ENCODE measurements at regions not wholly inside any gene's neighbourhood (a gene's known extent, or its start where the extent isn't known, plus 50 kb on each side); places are given as distances from the start of the nearest gene placed in this dataset.

- H3K4me3 ChIP-seq (ENCODE audit: low read depth, poor library complexity, severe bottlenecking) = no peak overlapping the region
- WGBS, 2 donors = 22 to 28% methylated on average over 7 of the region's 7 CpGs
- DNase-seq (ENCODE audit: low spot score in 2 of 2) = no peak
- intact Hi-C loops (cut with DNase I; ENCODE audit: low total_unique reads) = no loop called here
- TF ChIP-seq POLR2A (IDR thresholded peaks at IDR 0.05) (no peak), CTCF (IDR thresholded peaks at IDR 0.05) (no peak)
These were observed 1189.6 kb downstream of the SORCS1 start for GRCh38 chr10:105974803-105975456.

- 25 to 59% methylated on average over 5 of the region's 5 CpGs for WGBS, 2 donors
- TF ChIP-seq CTCF (IDR thresholded peaks at IDR 0.05) (no peak), POLR2A (IDR thresholded peaks at IDR 0.05) (no peak)
- no peak overlapping the region for H3K4me3 ChIP-seq (ENCODE audit: low read depth, poor library complexity, severe bottlenecking)
- DNase-seq (ENCODE audit: low spot score in 2 of 2) = no peak
- intact Hi-C loops (cut with DNase I; ENCODE audit: low total_unique reads) = no loop called here
These were observed 1190.6 kb downstream of the SORCS1 start for GRCh38 chr10:105973902-105974301.

- intact Hi-C loops (cut with DNase I; ENCODE audit: low total_unique reads) = no loop called here
- no peak for DNase-seq (ENCODE audit: low spot score in 2 of 2)
- WGBS, 2 donors = 16 to 26% methylated on average over 4 of the region's 4 CpGs
- TF ChIP-seq CTCF (IDR thresholded peaks at IDR 0.05) = no peak
- TF ChIP-seq POLR2A (IDR thresholded peaks at IDR 0.05) = no peak
- H3K4me3 ChIP-seq (ENCODE audit: low read depth, poor library complexity, severe bottlenecking) = no peak overlapping the region
These were observed 1191.1 kb downstream of the SORCS1 start for GRCh38 chr10:105973360-105973759.

- no peak for TF ChIP-seq POLR2A (IDR thresholded peaks at IDR 0.05)
- TF ChIP-seq CTCF (IDR thresholded peaks at IDR 0.05) = no peak
- no peak for DNase-seq (ENCODE audit: low spot score in 2 of 2)
- intact Hi-C loops (cut with DNase I; ENCODE audit: low total_unique reads) = no loop called here
- no peak overlapping the region for H3K4me3 ChIP-seq (ENCODE audit: low read depth, poor library complexity, severe bottlenecking)
- WGBS, 2 donors = 60 to 64% methylated on average over 2 of the region's 2 CpGs
These were observed 1193.0 kb downstream of the SORCS1 start for GRCh38 chr10:105971460-105971859.

- intact Hi-C loops (cut with DNase I; ENCODE audit: low total_unique reads) = no loop called here
- 48 to 56% methylated on average over 12 of the region's 12 CpGs for WGBS, 2 donors
- DNase-seq (ENCODE audit: low spot score in 2 of 2) = no peak
- no peak overlapping the region for H3K4me3 ChIP-seq (ENCODE audit: low read depth, poor library complexity, severe bottlenecking)
- TF ChIP-seq POLR2A (IDR thresholded peaks at IDR 0.05) (no peak), CTCF (IDR thresholded peaks at IDR 0.05) (no peak)
These were observed 1194.6 kb downstream of the SORCS1 start for GRCh38 chr10:105969884-105970377.

- TF ChIP-seq CTCF (IDR thresholded peaks at IDR 0.05) (no peak), POLR2A (IDR thresholded peaks at IDR 0.05) (no peak)
- no peak for DNase-seq (ENCODE audit: low spot score in 2 of 2)
- 53 to 54% methylated on average over 3 of the region's 3 CpGs for WGBS, 2 donors
- intact Hi-C loops (cut with DNase I; ENCODE audit: low total_unique reads) = no loop called here
- H3K4me3 ChIP-seq (ENCODE audit: low read depth, poor library complexity, severe bottlenecking) = no peak overlapping the region
These were observed 1195.8 kb downstream of the SORCS1 start for GRCh38 chr10:105968666-105969065.

All from lower leg skin (tissue), 4 donors.